Stomach (tissue), 4 donors: ENCODE measurements at regions not wholly inside any gene's neighbourhood (a gene's known extent, or its start where the extent isn't known, plus 50 kb on each side); places are given as distances from the start of the nearest gene placed in this dataset.

ENCODE experiments used
- EP300 ChIP-seq: sonication (generic); formaldehyde crosslinking; IDR thresholded peaks from one replicate; pipeline ENCODE4 v1.6.1; 2017; ENCODE audit warnings: antibody characterized with exemption
- POLR2A ChIP-seq, 4 donors: fragments of 450-650 bp; IDR thresholded peaks; one replicate each; pipeline ENCODE4 v1.6.1; 2016; ENCODE audit warnings: antibody characterized with exemption in 4 of 4, control low read depth in 2 of 4, mild to moderate bottlenecking in 1 of 4, moderate library complexity in 1 of 4
- POLR2AphosphoS5 ChIP-seq, 3 donors: sonication (generic); formaldehyde crosslinking; IDR thresholded peaks; one replicate each; pipeline ENCODE4 v1.6.1; 2016; ENCODE audit warnings: antibody characterized with exemption in 3 of 3
- TF ChIP-seq, protein P1 (sequence below), 7 experiments: fragments of 450-650 bp in 4 of 7; fragments of 200-600 bp in 3 of 7; sonication (generic) in 3 of 7; IDR thresholded peaks; one replicate each; pipeline ENCODE4 v1.5.1; 2016 to 2019; ENCODE audit warnings: antibody characterized with exemption in 7 of 7, control low read depth in 2 of 7, mild to moderate bottlenecking in 1 of 7

DNA sequence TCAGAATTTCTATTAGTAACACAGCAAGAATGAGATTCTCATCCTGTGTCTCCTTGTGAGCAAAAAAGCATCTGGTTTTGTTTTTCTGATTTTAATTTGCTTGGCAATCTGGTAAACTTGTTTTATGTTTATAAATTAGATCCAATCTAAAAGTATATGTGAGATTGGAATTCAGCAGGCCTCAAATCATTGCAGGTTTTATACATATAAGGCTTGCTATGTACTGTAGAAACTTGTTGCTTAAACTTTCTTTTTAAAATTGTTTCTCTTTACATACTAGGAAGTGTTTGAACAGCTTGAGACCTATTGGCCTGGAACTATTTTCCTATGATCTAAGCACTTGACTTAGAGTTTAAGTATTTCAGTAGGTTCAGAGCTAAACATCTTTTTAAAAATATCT, 1037.8 kb downstream of the NR2F1-AS1 start:
- TF ChIP-seq POLR2AphosphoS5 (IDR thresholded peaks at IDR 0.05) (no peak), POLR2A (IDR thresholded peaks at IDR 0.05) (no peak), EP300 (no peak)
- TF ChIP-seq, protein P1, sequence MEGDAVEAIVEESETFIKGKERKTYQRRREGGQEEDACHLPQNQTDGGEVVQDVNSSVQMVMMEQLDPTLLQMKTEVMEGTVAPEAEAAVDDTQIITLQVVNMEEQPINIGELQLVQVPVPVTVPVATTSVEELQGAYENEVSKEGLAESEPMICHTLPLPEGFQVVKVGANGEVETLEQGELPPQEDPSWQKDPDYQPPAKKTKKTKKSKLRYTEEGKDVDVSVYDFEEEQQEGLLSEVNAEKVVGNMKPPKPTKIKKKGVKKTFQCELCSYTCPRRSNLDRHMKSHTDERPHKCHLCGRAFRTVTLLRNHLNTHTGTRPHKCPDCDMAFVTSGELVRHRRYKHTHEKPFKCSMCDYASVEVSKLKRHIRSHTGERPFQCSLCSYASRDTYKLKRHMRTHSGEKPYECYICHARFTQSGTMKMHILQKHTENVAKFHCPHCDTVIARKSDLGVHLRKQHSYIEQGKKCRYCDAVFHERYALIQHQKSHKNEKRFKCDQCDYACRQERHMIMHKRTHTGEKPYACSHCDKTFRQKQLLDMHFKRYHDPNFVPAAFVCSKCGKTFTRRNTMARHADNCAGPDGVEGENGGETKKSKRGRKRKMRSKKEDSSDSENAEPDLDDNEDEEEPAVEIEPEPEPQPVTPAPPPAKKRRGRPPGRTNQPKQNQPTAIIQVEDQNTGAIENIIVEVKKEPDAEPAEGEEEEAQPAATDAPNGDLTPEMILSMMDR (IDR thresholded peaks at IDR 0.05): no peak
